T-helper 1 cell (primary cell): ENCODE measurements at regions not wholly inside any gene's neighbourhood (a gene's known extent, or its start where the extent isn't known, plus 50 kb on each side); places are given as distances from the start of the nearest gene placed in this dataset.

ENCODE experiments used
- DNase-seq, 5 donors: peaks; one replicate each; pipeline ENCODE4 v3.0.0-alpha.2; 2012 to 2020

- DNase-seq = no peak
Measured at GRCh38 chr11:28773606-28774005, 665.4 kb downstream of the METTL15 start.

DNA sequence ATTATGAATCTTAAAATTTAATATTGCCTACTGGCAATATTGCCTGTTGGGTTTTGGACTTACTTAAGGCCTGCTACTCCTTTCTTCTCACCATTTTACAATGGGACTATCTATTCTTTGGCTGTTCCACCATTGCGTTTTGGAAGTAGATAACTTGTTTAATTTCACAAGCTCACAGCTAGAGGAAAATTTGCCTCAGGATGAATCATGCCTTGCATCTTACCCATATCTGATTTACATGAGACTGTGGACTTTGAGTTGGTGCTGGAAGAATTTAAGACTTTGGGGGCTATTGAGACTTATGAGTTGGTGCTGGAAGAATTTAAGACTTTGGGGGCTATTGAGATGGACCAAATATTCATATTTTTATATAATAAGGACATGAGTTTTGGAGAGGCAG, 662.6 kb downstream of the METTL15 start:
- no peak for DNase-seq

DNA sequence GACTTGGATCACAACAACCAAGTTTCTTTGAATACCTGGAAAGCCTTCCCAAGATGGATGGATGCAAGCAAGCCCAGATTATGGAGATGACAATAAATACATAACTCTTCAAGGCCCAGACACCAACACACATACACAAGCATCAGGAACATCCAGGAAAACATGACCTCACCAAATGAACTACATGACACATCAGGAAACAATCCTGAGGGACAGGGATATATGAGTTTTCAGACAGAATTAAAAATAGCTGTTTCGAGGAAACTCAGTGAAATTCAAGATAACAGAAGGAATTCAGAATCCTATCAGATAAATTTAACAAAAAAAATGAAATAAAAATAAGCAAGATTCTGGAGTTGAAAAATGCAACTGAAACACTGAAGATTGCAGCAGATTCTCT, 659.4 kb downstream of the METTL15 start:
- DNase-seq = no peak

DNA sequence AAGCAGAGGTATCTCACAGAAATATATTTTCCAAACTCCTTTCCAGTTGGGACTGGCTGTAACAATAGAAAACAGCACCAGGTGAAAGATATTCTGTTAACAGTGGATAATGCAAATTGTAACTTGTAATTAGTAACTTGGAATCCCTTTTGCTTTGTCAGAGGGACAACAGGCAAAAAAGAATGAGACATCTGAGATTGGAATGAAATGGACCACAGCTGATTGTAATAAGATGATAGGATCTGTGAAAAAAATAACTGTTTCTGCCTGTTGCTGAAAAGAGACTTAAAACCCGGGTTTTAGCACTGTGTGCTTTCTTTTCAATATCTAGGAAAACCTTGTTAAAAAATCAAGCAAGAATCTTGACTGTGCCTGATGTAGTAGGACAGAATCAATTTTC, 655.7 kb downstream of the METTL15 start:
- DNase-seq = no peak

DNA sequence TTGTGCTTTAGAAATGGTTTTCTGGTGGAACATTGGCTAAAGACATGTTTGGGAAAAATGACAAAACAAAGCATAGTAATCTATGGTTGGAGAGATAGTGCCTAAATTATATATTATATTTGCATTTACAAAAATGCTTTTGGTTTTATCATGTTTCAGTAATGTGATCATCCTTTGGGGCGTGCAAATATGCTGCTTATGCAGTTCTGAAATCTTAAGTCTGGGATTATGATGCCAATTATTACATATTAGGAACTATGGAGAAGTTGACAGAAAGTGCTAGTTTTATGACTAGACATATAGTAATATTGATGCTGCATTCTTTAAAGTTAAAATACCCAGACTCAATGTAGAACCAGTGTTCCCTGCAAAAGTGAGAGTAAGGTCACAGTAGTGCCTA, 655.0 kb downstream of the METTL15 start:
- DNase-seq = no peak

GRCh38 chr11:28760676-28761390, 652.6 kb downstream of the METTL15 start:
- DNase-seq = no peak

DNA sequence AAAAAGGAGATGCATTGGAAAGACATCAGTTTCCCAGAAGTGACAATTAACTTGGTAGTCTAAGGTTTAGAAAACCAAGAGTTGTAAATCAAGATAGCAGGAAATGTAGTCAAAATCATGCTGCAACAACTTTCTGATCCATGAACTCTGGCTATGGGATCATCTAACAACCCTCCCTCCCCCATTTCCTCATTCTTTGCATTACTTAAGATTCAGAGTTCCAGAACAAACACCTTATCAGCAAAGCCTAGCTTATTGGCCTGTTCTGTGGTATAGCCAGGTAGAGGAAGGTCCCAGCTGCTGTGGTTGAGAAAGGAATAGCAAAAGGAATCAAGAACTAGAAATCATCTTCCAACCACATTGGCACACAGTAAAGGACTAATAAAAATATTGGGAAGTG, 651.1 kb downstream of the METTL15 start:
- no peak for DNase-seq

- no peak for DNase-seq
Measured at GRCh38 chr11:28757725-28758515, 649.7 kb downstream of the METTL15 start.

- no peak for DNase-seq
Measured at GRCh38 chr11:28756977-28757376, 648.8 kb downstream of the METTL15 start.

DNA sequence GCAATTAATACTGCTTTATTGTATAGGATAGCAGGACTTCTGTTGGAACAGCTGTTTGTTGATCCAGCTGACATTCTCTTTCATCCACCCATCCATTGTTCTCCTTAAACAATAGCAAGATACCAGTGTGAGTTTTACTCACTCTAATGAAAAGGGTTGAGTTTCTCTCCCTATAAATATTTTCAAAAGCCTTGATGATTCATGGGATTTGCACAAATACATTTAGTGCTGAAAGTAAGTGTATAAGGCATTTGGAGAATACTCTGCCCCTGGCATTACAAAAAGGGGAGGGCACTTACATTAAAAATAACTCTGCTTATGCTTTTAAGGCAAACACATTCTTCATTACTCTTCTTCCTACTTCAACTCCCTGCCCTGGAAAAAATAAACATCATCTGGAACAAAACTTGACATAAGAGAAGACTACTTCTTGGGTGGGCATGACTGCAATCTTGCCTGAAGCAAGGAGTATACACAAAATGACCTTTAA, 634.9 kb downstream of the METTL15 start:
- DNase-seq = no peak

DNA sequence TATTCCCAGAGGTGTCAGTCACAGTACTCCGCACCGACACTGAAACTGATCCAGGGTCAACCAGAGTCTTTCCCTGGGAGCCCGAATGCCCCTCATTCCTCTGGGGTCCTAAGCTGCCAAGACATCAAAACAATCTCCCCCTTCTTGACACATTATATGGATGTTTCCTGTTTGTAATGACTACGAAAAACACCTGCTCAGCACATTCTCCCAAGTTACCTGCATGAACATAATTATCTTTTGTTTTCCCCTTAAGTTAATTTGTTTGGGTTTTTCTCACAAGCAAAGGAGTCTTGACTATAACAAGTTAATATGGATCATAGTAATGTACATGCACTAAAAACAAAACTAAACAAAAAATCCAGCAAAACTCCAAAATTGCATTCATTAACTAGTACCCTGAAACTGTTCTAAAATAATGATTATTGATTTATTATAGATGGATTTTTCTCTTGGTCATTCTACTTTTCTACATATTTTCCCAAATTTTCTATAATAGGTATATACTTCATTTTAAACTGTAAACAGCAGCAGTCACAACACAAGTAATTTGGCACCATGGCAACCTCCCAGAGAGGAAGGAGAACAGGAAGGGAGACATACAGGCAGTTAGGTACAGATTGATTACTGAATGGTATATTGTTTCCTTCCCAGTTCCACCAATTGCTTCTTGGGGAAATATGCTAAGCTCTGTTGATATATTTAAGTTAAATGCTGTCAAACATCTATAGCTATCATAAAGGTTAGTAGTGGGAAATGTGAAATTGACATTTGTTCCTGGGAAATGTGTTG, 631.5 kb downstream of the METTL15 start:
- no peak for DNase-seq

DNA sequence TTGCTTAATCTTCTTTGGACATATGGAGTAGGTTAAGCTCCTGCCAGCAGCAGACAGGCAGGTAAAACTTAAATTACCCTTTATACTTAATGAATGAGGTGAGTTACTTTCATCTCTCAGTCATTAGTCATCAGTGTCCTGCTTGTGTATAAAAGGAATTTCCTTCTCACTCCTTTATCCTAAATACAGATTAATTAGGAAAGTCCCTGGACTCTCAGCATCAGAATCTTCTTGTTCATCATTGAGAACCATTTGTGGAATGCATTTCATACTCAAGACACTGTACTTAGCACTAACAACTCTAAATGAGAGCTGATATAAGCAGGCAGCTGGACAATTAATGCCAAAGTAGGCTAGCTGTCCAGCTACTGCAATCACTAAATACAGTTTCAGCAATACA, 630.4 kb downstream of the METTL15 start:
- DNase-seq = no peak

DNA sequence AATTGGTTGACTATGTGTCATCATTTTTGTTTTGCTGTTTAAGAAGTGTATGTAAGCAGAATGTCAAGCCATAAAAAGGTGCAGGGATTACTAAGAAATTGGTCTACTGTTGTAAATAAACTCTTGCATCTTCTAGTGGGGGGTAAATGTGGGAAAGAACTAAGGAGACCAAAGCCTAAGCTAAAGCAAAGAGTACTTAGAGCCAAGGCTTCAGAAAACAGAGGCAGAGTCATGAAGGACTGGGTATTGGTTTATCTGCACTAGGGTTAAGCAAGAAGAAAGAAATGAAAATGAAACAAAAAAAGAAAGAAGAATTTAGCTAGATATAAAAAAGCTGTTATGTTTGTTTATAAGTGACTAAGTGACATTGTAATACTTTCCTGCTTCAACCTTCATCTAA, 628.1 kb downstream of the METTL15 start:
- no peak for DNase-seq

- DNase-seq = no peak
Measured at GRCh38 chr11:28735511-28735910, 627.3 kb downstream of the METTL15 start.

DNA sequence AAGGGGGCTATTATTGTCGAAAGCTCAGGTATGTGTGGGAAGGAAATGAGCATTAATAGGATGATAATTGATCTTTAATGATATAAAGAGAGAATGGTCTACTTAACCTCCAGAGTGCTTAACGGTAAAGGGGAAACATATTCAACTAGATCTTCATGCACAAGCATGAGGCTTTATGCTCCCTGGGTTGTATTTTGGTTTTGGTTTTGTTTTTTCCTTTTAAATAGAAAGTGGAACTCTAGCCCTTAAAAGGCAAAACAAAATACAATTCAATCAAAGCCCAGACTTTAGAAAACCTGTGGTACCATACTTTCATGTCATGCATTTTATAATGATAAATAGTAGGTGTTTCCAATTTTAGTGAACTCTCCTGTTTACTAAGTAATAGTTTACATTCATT, 622.7 kb downstream of the METTL15 start:
- no peak for DNase-seq

- DNase-seq = no peak
Measured at GRCh38 chr11:28730336-28730735, 622.1 kb downstream of the METTL15 start.

DNA sequence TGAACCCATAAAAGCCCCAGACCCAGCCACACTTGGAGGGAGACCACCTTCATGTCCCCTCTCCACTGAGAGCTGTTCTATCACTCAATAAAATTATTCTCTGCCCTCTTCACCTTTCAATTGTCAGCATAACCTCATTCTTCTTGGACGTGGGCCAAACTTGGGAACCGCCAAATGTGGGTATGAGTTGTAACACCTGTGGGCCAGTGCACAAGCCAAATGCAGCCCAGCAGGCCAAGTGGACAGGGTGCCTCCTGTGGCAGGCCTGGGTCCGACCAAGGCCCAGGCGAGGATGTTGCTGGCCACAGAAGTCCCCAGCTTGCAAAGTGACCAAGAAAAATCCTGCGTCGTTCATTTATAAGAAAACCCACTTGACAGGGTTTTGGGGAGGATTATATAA, 621.2 kb downstream of the METTL15 start:
- DNase-seq = no peak

DNA sequence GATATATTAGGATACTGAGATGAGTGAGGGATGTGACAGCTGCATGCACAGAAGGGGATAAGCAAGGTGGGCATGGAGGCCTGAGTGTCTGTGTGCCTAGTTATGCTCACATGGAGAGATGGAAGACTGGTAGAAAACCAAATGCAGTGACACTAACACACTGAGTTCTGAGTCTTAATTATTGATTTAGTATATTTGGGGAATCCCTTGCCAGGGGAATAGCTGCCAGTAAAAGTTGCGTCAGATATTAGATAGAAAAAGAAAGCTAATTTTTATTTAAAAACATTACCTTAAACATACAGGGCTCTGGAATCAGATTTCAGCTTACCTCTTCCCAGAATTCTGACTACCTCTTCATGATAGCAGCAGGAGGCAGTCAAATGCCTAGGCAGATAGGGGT, 620.5 kb downstream of the METTL15 start:
- no peak for DNase-seq

DNA sequence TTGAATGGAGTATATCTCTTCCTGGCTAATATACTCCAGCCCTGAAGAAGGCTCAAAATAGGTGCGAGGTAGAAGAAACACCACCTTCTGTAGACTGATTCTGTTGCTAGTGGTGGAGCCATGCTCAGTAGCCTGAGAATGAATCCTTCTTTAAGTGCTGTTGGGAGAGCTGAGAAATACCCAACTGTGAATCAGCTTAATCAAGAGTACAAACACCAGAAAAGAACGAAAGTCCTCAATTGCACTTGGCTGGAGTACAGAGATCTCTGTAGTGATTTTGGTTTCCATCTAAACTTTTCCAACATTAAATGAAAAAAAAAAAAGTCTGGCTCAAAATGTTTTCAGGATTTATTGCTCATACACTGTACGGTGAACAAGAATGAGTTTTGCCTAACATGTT, 619.1 kb downstream of the METTL15 start:
- DNase-seq = no peak

- no peak for DNase-seq
Measured at GRCh38 chr11:28726432-28726831, 618.2 kb downstream of the METTL15 start.

GRCh38 chr11:28715726-28716125, 607.5 kb downstream of the METTL15 start:
- DNase-seq = no peak

- no peak for DNase-seq
Measured at GRCh38 chr11:28713850-28714249, 605.7 kb downstream of the METTL15 start.

GRCh38 chr11:28708075-28708474, 599.9 kb downstream of the METTL15 start:
- DNase-seq = no peak

GRCh38 chr11:28704801-28705200, 596.6 kb downstream of the METTL15 start:
- no peak for DNase-seq
